Stomach (tissue), 8 donors: ENCODE measurements at regions not wholly inside any gene's neighbourhood (a gene's known extent, or its start where the extent isn't known, plus 50 kb on each side); places are given as distances from the start of the nearest gene placed in this dataset.

ENCODE experiments used
- DNase-seq, 2 donors: peaks; one replicate each; pipeline versions ENCODE4 v3.0.0 to v3.0.0-alpha.2; 2013 to 2019
- H3K27ac ChIP-seq, 5 donors: fragments of 200-600 bp in 4 of 5; sonication (generic) in 4 of 5; one replicate each; pipeline ENCODE4 v1.5.1; 2013 to 2019; ENCODE audit warnings: mild to moderate bottlenecking in 1 of 5, moderate library complexity in 1 of 5
- H3K27me3 ChIP-seq, 3 donors: fragments of 200-600 bp; sonication (generic); one replicate each; pipeline ENCODE4 v1.5.1; 2017 to 2019; ENCODE audit warnings: mixed run types in 1 of 3
- H3K36me3 ChIP-seq, 4 donors: fragments of 200-600 bp; sonication (generic); 1 replicate in 3 of 4; 2 replicates in 1 of 4; pipeline ENCODE4 v1.5.1; 2016 to 2019
- H3K4me1 ChIP-seq, 4 donors: fragments of 200-600 bp; sonication (generic); one replicate each; pipeline ENCODE4 v1.5.1; 2016 to 2019
- H3K4me3 ChIP-seq, 4 donors: fragments of 200-600 bp; sonication (generic) in 3 of 4; one replicate each; pipeline ENCODE4 v1.5.1; 2016 to 2019; ENCODE audit warnings: mild to moderate bottlenecking in 1 of 4
- H3K9me3 ChIP-seq, 4 donors: fragments of 200-600 bp; sonication (generic); one replicate each; pipeline ENCODE4 v1.5.1; 2016 to 2019
- EP300 ChIP-seq: sonication (generic); formaldehyde crosslinking; IDR thresholded peaks from one replicate; pipeline ENCODE4 v1.6.1; 2017; ENCODE audit warnings: antibody characterized with exemption
- POLR2A ChIP-seq, 4 donors: fragments of 450-650 bp; IDR thresholded peaks; one replicate each; pipeline ENCODE4 v1.6.1; 2016; ENCODE audit warnings: antibody characterized with exemption in 4 of 4, control low read depth in 2 of 4, mild to moderate bottlenecking in 1 of 4, moderate library complexity in 1 of 4
- POLR2AphosphoS5 ChIP-seq, 3 donors: sonication (generic); formaldehyde crosslinking; IDR thresholded peaks; one replicate each; pipeline ENCODE4 v1.6.1; 2016; ENCODE audit warnings: antibody characterized with exemption in 3 of 3
- WGBS, 5 donors: extraction: QIAGEN DNeasy Blood & Tissue Kit in 3 of 5; methylation state at CpG; one replicate each; pipeline versions ENCODE4 v1.1.5 to v1.1.7; 2013 to 2018; 5-methylcytosine and 5-hydroxymethylcytosine counted together
- intact Hi-C: fragments of 100-400 bp; cut with DNase I; formaldehyde crosslinking; loops from one replicate; pipeline ENCODE4 v1.15.1; 2023; ENCODE audit warnings: low total_unique reads
- TF ChIP-seq, protein P1 (sequence below), 7 experiments: fragments of 450-650 bp in 4 of 7; fragments of 200-600 bp in 3 of 7; sonication (generic) in 3 of 7; IDR thresholded peaks; one replicate each; pipeline ENCODE4 v1.5.1; 2016 to 2019; ENCODE audit warnings: antibody characterized with exemption in 7 of 7, control low read depth in 2 of 7, mild to moderate bottlenecking in 1 of 7
- donor health status: healthy with polysubstance abuse.
- donor health status: Bipolar disorder and iron deficiency.
- donor health status: healthy.

DNA sequence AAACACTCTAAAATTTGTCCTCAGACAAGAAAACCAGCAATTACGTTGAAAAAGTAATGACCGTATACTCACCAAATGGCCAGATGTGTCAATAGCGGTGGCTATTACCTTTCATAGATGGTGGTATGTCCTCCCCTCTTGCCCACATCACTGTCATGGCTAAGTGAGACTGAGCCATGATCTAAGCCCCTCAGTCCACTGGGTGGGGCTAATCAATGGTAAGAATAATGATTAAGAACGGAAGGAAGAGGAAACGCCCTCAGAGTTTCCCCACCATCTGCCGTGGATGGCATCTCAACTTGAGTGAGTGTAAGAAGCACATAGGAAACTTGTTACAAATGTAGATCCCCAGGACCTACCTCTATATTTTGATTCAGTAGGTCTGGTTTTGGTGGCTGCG is 65.8 kb upstream of the EFEMP1 start:
- WGBS, 5 donors: 90 to 94% (median 91%) methylated on average over 7 of the region's 7 CpGs
- H3K27me3 ChIP-seq: no peaks in the 10 kb centered on the region
- H3K9me3 ChIP-seq: no peaks in the 10 kb centered on the region
- no peak for TF ChIP-seq EP300
- TF ChIP-seq, protein P1, sequence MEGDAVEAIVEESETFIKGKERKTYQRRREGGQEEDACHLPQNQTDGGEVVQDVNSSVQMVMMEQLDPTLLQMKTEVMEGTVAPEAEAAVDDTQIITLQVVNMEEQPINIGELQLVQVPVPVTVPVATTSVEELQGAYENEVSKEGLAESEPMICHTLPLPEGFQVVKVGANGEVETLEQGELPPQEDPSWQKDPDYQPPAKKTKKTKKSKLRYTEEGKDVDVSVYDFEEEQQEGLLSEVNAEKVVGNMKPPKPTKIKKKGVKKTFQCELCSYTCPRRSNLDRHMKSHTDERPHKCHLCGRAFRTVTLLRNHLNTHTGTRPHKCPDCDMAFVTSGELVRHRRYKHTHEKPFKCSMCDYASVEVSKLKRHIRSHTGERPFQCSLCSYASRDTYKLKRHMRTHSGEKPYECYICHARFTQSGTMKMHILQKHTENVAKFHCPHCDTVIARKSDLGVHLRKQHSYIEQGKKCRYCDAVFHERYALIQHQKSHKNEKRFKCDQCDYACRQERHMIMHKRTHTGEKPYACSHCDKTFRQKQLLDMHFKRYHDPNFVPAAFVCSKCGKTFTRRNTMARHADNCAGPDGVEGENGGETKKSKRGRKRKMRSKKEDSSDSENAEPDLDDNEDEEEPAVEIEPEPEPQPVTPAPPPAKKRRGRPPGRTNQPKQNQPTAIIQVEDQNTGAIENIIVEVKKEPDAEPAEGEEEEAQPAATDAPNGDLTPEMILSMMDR (IDR thresholded peaks at IDR 0.05): no peak
- no peak for TF ChIP-seq POLR2AphosphoS5 (IDR thresholded peaks at IDR 0.05)
- no peak for TF ChIP-seq POLR2A (IDR thresholded peaks at IDR 0.05)
- peaks cover 0 to 11% (median 0%) of the 10 kb centered on the region in 4 donors for H3K4me1 ChIP-seq
- H3K36me3 ChIP-seq: no peaks in the 10 kb centered on the region
- intact Hi-C loops: no loop called here
- no peak overlapping the region for H3K4me3 ChIP-seq
- H3K27ac ChIP-seq: no peak overlapping the region
- no peak for DNase-seq

DNA sequence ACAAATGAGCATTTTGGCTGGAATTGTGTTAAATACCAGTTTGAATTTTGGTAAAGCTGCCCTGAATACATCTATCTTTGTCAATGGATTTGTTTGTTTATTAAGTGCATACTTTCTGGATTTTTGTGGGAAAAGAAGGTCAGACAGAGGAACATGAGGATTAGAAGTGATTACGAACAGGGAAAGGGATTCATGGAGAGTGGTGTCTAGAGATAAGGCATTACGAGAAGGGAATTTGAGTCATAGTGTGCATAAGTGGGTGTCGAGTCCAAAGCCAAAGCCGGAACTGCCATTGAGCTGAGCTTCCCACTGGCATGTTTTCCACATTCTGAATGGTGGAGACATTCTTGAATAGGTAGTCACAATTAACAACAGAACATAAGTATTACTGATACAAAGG is 68.9 kb upstream of the EFEMP1 start:
- TF ChIP-seq EP300 (no peak), POLR2A (IDR thresholded peaks at IDR 0.05) (no peak), POLR2AphosphoS5 (IDR thresholded peaks at IDR 0.05) (peak in 2 of 3 donors; percentile 25 to 72)
- TF ChIP-seq, protein P1 (IDR thresholded peaks at IDR 0.05): no peak
- intact Hi-C loops: no loop called here
- WGBS, 5 donors: 42 to 59% (median 49%) methylated on average over 4 of the region's 4 CpGs
- no peaks in the 10 kb centered on the region for H3K27me3 ChIP-seq
- H3K4me1 ChIP-seq: peaks cover 0 to 11% (median 0%) of the 10 kb centered on the region in 4 donors
- H3K27ac ChIP-seq: no peak overlapping the region
- H3K4me3 ChIP-seq: no peak overlapping the region
- peak in 1 of 2 donors; percentile 26 for DNase-seq
- H3K9me3 ChIP-seq: no peaks in the 10 kb centered on the region
- no peaks in the 10 kb centered on the region for H3K36me3 ChIP-seq

DNA sequence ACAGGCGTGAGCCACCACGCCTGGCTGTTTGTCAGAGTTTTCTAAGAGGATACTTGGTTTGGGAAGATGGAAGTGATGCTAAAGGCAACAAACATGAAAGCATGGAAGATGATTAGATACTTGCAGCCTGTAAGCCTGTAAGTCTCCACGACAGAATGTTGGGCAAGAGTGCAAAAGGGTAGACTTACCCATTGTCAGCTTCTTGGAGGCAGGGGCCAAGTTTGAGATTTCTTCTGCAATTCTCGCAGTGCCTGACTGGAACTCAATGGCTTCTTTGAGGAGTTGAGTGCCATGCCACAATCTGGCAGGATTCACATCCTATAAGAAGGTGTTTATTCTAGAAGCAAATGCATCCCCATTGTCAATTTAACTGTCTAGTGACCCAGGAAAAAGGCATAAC is 70.1 kb upstream of the EFEMP1 start:
- H3K27ac ChIP-seq: no peak overlapping the region

DNA sequence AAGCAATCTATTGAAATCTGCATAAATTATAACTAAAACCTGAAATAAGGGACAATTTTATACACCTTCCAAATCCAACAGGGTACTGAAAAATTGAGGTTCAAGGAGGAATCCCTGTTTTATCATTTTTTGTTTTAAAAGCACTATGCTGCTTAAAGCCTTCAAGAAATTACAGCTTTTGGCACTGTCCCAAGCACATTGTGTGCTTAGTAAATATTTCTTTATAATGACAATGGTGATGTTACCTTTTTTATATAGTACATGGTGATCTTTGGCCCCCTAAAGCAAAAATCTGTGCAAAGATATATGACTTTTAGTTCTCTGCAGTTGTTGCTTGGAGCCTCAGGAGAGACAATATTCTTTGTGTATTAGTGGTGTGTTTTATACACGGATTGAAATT is 71.6 kb upstream of the EFEMP1 start:
- no peak for DNase-seq
- intact Hi-C loops: no loop called here

More for the DNA sequence above, 70.1 kb upstream of the EFEMP1 start:
- no peak overlapping the region for H3K4me3 ChIP-seq
- no peaks in the 10 kb centered on the region for H3K27me3 ChIP-seq
- no peaks in the 10 kb centered on the region for H3K36me3 ChIP-seq
- 85 to 95% (median 92%) methylated on average over 4 of the region's 4 CpGs for WGBS, 5 donors
- no peaks in the 10 kb centered on the region for H3K9me3 ChIP-seq
- DNase-seq: no peak
- H3K4me1 ChIP-seq: peaks cover 0 to 11% (median 0%) of the 10 kb centered on the region in 4 donors
- TF ChIP-seq EP300: no peak
- TF ChIP-seq POLR2A (IDR thresholded peaks at IDR 0.05): no peak
- TF ChIP-seq, protein P1 (IDR thresholded peaks at IDR 0.05): no peak
- TF ChIP-seq POLR2AphosphoS5 (IDR thresholded peaks at IDR 0.05): no peak
- intact Hi-C loops: no loop called here

More for the DNA sequence above, 71.6 kb upstream of the EFEMP1 start:
- H3K9me3 ChIP-seq: no peaks in the 10 kb centered on the region
- no peak overlapping the region for H3K4me3 ChIP-seq
- no peaks in the 10 kb centered on the region for H3K27me3 ChIP-seq
- no peaks in the 10 kb centered on the region for H3K36me3 ChIP-seq
- WGBS, 5 donors: 41 to 62% (median 46%) methylated on average over 1 of the region's 1 CpG
- H3K4me1 ChIP-seq: peaks cover 0 to 11% (median 0%) of the 10 kb centered on the region in 4 donors
- no peak overlapping the region for H3K27ac ChIP-seq
- TF ChIP-seq EP300 (no peak), POLR2A (IDR thresholded peaks at IDR 0.05) (no peak), POLR2AphosphoS5 (IDR thresholded peaks at IDR 0.05) (no peak)
- TF ChIP-seq, protein P1 (IDR thresholded peaks at IDR 0.05): no peak
